ENCODE measurements at regions not wholly inside any gene's neighbourhood (a gene's known extent, or its start where the extent isn't known, plus 50 kb on each side); places are given as distances from the start of the nearest gene placed in this dataset.

DNA sequence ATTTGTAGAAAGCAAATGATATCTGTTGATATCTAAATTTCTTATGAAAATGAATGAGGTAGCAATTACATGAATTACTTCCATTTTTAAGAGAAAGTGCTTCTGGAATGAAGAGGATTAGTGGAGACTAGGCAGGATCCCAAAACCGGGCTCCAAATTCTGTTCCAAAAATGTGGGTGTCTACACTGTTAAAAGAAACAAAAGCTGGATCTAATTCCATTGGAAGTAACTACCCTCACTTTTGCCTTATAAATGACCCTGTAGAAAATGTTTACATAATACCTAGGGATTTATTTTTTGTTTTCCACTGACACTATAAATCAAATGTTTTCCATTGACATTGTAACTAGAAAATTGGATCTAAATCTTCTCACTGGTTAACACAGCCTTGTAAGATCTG is 454.9 kb upstream of the JARID2 start:
- no peak for DNase-seq (ENCODE audit: low spot score)
- TF ChIP-seq, protein P1, sequence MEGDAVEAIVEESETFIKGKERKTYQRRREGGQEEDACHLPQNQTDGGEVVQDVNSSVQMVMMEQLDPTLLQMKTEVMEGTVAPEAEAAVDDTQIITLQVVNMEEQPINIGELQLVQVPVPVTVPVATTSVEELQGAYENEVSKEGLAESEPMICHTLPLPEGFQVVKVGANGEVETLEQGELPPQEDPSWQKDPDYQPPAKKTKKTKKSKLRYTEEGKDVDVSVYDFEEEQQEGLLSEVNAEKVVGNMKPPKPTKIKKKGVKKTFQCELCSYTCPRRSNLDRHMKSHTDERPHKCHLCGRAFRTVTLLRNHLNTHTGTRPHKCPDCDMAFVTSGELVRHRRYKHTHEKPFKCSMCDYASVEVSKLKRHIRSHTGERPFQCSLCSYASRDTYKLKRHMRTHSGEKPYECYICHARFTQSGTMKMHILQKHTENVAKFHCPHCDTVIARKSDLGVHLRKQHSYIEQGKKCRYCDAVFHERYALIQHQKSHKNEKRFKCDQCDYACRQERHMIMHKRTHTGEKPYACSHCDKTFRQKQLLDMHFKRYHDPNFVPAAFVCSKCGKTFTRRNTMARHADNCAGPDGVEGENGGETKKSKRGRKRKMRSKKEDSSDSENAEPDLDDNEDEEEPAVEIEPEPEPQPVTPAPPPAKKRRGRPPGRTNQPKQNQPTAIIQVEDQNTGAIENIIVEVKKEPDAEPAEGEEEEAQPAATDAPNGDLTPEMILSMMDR (IDR thresholded peaks at IDR 0.05) = no peak
- Histone ChIP-seq H3K27ac (no peak overlapping the region), H3K4me3 (no peak overlapping the region)

DNA sequence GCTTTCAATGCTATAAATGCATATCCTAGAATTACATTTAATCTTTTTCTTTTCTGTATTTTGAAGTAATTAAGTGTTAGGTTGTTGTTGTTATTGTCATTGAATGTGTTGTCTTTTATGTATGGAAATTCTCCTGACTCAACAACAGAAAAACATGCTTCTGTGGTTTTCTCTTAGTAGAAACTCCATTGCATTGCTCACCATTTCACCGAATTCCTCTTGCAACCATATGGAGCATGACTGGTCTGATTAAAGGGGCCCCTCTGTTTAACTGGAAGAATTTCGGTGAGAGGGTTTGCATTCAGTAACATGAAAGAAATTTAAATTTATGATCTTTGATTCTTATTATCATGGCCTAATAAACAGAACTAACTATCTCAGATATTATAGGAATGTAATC is 454.3 kb upstream of the JARID2 start:
- TF ChIP-seq, protein P1 (IDR thresholded peaks at IDR 0.05) = no peak
- Histone ChIP-seq H3K4me3 (no peak overlapping the region), H3K27ac (no peak overlapping the region)
- DNase-seq (ENCODE audit: low spot score) = no peak

DNA sequence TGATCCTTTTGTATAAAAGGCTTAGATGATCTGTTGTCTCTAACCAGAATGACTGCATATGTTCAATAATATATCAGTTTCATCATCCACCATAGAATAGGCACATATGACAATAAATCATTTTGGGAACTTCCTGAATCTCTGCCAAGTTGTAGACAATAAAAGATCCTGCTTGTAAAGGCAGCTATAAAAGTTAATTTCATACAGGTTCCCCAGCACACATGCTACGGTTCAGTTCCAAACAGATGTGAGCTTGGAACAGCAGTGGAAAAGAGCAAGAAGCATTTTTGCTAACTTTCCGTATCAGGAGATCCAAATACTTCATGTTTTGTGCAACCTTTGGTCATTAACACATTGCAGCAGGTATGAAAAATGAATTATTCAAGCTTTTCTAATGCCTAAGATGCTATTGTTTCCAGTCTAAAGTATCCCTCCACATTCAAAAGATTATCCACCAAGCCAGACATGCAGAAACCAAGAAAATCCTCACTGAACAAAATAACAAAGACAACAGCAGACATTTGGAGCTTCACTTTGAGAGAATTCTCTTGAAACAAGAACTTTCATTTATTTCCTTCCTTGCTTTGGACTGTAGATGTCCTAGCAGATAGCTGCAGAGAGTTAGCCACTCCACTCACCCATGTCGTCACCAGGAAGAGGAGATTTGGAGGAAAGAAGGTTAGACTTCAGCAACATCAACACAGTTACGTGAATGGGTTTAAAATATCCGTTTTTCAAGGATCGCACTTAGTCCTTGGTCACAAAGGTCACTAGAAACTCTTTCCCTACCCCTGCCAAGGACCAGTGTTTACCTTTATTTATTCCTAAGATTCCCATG is 453.5 kb upstream of the JARID2 start:
- Histone ChIP-seq H3K4me3 (no peak overlapping the region), H3K27ac (no peak overlapping the region)
- TF ChIP-seq, protein P1 (IDR thresholded peaks at IDR 0.05) = no peak
- no peak for DNase-seq (ENCODE audit: low spot score)

DNA sequence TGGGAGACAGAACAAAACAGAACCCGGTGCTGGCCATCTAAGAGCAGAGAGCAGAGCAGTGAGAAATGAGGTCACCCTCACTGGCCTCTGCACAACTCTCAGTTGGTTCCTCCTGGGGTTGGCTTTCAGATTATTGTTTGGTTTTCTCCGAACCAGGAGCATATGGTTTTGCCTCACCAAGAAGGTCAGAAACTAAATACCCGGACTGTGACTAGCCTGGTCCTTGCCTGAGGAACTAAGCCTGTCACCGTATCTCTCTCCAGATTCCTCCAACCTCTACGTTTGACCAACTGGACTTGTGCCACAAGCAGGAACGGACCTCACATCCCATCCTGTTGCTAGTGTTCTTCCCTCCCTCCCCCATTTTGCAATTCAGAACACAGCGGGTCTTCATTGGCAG is 450.4 kb upstream of the JARID2 start:
- TF ChIP-seq, protein P1 (IDR thresholded peaks at IDR 0.05) = no peak

DNA sequence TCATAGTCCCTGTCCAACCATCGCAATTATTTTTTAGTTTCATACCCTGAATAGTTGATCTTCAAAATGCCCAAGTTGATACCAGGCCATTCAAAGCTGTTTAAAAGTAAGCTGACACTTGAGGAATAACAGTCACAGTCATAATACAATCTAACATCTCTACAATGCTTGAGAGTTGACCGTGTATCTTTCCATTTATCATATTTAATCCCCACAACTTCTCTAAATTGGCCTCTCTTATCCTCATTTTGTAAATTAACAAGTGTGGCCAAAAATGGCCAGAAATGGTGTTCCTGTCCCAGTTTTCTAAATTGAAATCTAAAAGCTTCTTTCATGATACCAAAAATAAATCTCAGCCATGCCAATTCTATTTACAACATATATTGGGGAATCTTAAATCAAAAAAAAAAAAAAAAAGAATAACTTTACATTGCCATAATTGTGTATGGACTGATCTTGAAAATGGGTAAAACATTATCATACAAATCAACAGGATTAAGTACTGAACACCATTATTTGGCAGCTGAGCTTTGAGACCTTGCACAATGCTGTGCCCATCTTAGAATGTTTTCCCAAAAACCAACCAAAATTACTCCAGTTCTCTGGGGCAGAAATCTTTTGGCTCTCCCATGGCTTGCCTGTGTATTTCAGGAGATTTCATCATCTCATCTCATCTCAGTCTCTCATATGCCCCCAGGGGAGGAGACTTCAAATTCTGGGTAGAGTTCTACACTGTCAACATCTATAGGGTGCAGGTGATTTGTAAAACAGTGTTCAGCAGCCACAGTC is 448.7 kb upstream of the JARID2 start:
- H3K27ac ChIP-seq = peak overlapping the region in 1 of 2 donors; percentile 12

More for the DNA sequence above, 450.4 kb upstream of the JARID2 start:
- H3K27ac ChIP-seq = no peak overlapping the region
- no peak for DNase-seq (ENCODE audit: low spot score)
- no peak overlapping the region for H3K4me3 ChIP-seq

DNA sequence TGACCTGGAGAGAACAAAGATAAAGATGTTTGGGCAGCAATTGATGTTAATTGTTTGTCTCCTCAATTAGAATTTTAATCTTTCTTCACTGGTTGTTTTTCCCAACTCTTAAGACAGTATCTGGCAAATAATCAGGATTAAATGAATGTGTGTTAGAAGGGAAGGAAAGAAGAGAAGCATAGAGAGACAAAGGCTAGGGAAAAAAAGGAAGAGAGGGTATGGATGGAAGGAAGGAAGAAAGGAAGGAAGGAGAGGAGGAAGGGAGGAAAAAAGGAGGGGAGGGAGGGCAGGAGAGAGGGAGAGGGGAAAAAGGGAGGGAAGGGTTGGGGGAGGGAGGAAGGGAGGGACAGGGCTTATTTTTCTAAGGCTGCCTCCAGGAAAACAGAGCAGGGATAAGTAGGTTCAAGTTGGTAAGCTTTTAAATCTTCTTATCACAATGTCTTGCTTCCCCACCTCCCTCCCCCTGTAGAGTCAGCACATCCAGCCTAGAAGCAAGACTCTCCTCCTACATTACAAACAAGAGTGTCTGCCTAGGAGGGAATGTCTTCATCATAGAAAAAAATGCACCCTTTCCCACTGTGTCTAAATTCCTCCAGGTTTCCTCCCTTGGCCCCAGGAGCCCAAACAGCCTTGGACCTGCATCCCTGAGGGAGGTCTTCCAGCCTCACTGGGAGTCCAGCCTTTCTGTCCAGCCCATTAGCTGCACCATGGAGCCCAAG is 447.8 kb upstream of the JARID2 start:
- H3K27ac ChIP-seq = no peak overlapping the region
- no peak for DNase-seq (ENCODE audit: low spot score)
- H3K4me3 ChIP-seq = no peak overlapping the region
- TF ChIP-seq, protein P1 (IDR thresholded peaks at IDR 0.05) = no peak

More for the DNA sequence above, 448.7 kb upstream of the JARID2 start:
- no peak for DNase-seq (ENCODE audit: low spot score)
- TF ChIP-seq, protein P1 (IDR thresholded peaks at IDR 0.05) = no peak
- H3K4me3 ChIP-seq = no peak overlapping the region

All from coronary artery (tissue), 2 donors.